Natural killer cell (primary cell): ENCODE measurements at regions not wholly inside any gene's neighbourhood (a gene's known extent, or its start where the extent isn't known, plus 50 kb on each side); places are given as distances from the start of the nearest gene placed in this dataset.

Experiments used
- ATAC-seq, 3 donors: fragments of 150-1000 bp in 2 of 3; fragments of 200-7000 bp in 1 of 3; cut with Tn5 transposase; 1 replicate in 1 of 3; 2 replicates in 2 of 3; pipeline ENCODE4 v1.10.0; 2021; ENCODE audit warnings: mild to moderate bottlenecking in 2 of 3, moderate library complexity in 2 of 3
- DNase-seq, 2 donors: peaks; one replicate each; pipeline versions ENCODE4 v3.0.0 to v3.0.0-alpha.2; 2013 to 2021; ENCODE audit warnings: mixed read lengths in 1 of 2
- H3K27ac ChIP-seq: one replicate; pipeline ENCODE4 v1.5.1; 2013; ENCODE audit warnings: mild to moderate bottlenecking, low read length
- H3K27me3 ChIP-seq: one replicate; pipeline ENCODE4 v1.6.1; 2013; ENCODE audit warnings: low read length; ENCODE audit not compliant: control insufficient read depth, insufficient read depth
- H3K36me3 ChIP-seq: one replicate; pipeline ENCODE4 v1.6.1; 2013; ENCODE audit warnings: low read length; ENCODE audit not compliant: control insufficient read depth, insufficient read depth
- H3K4me1 ChIP-seq: one replicate; pipeline ENCODE4 v1.6.1; 2013; ENCODE audit warnings: low read length; ENCODE audit not compliant: control insufficient read depth, insufficient read depth
- H3K4me3 ChIP-seq: one replicate; pipeline ENCODE4 v1.5.1; 2013; ENCODE audit warnings: low read length
- H3K9me3 ChIP-seq: one replicate; pipeline ENCODE4 v1.6.1; 2013; ENCODE audit warnings: low read length; ENCODE audit not compliant: control insufficient read depth, insufficient read depth
- H3K27ac Mint-ChIP-seq, 2 donors: one replicate each; pipeline ENCODE4 v1.8.0; 2022; ENCODE audit warnings: mild to moderate bottlenecking in 2 of 2, mixed read lengths in 2 of 2, moderate library complexity in 1 of 2
- H3K27me3 Mint-ChIP-seq, 2 donors: one replicate each; pipeline ENCODE4 v1.8.0; 2022; ENCODE audit warnings: low read depth in 2 of 2, mixed read lengths in 2 of 2
- H3K36me3 Mint-ChIP-seq: one replicate; pipeline ENCODE4 v1.8.0; 2022; ENCODE audit warnings: mixed read lengths
- H3K4me1 Mint-ChIP-seq, 2 donors: one replicate each; pipeline ENCODE4 v1.8.0; 2022; ENCODE audit warnings: mixed read lengths in 2 of 2
- H3K4me3 Mint-ChIP-seq: one replicate; pipeline ENCODE4 v1.8.0; 2022; ENCODE audit warnings: mild to moderate bottlenecking, moderate library complexity, mixed read lengths
- H3K9me3 Mint-ChIP-seq, 2 donors: one replicate each; pipeline ENCODE4 v1.8.0; 2022; ENCODE audit warnings: mixed read lengths in 2 of 2
- WGBS: methylation state at CpG from one replicate; pipeline ENCODE4 v1.1.7; 2013; ENCODE audit warnings: missing lambda C conversion rate; ENCODE audit not compliant: insufficient coverage; 5-methylcytosine and 5-hydroxymethylcytosine counted together
- intact Hi-C: fragments of 100-400 bp; cut with micrococcal nuclease; formaldehyde crosslinking; loops from one replicate; pipeline ENCODE4 v1.14.2; 2022
- TF ChIP-seq, protein P1 (sequence below): fragments of 200-600 bp; IDR thresholded peaks from one replicate; pipeline ENCODE4 v1.8.0; 2022; ENCODE audit warnings: antibody characterized with exemption

DNA sequence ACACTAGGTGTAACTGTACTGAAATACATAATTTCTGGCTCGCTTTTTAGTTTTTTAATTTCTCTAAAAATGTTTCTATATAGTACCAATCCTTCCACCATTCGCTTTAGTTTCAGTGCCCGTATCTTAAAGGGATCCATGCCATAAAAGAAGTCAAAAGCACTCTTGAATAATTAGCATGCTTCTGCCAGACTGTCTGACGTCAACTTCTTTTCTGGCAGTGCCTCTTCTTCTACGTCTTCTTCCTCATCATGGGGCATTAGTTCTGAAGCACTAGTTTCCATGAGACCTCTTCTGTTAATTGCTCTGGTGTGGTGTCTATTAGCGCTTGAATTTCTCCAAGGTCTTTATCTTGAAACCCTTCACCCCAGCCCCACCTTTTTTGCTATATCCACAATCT lies 93.8 kb upstream of the DOCK9 start:
- H3K27ac ChIP-seq: no peak overlapping the region
- intact Hi-C loops: no loop called here
- H3K4me3 Mint-ChIP-seq: no peak overlapping the region
- no peak for DNase-seq
- no peak overlapping the region for H3K4me3 ChIP-seq
- TF ChIP-seq, protein P1, sequence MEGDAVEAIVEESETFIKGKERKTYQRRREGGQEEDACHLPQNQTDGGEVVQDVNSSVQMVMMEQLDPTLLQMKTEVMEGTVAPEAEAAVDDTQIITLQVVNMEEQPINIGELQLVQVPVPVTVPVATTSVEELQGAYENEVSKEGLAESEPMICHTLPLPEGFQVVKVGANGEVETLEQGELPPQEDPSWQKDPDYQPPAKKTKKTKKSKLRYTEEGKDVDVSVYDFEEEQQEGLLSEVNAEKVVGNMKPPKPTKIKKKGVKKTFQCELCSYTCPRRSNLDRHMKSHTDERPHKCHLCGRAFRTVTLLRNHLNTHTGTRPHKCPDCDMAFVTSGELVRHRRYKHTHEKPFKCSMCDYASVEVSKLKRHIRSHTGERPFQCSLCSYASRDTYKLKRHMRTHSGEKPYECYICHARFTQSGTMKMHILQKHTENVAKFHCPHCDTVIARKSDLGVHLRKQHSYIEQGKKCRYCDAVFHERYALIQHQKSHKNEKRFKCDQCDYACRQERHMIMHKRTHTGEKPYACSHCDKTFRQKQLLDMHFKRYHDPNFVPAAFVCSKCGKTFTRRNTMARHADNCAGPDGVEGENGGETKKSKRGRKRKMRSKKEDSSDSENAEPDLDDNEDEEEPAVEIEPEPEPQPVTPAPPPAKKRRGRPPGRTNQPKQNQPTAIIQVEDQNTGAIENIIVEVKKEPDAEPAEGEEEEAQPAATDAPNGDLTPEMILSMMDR: no peak
- H3K27ac Mint-ChIP-seq: no peak overlapping the region
- ATAC-seq: no peak
- WGBS: 97% methylated on average over 6 of the region's 6 CpGs
- no peaks in the 10 kb centered on the region for H3K9me3 ChIP-seq
- no peaks in the 10 kb centered on the region for H3K27me3 ChIP-seq
- H3K36me3 ChIP-seq: no peaks in the 10 kb centered on the region
- no peaks in the 10 kb centered on the region for H3K9me3 Mint-ChIP-seq
- no peaks in the 10 kb centered on the region for H3K27me3 Mint-ChIP-seq
- no peaks in the 10 kb centered on the region for H3K36me3 Mint-ChIP-seq
- peaks cover 14% of the 10 kb centered on the region for H3K4me1 ChIP-seq
- peaks cover 36 to 39% of the 10 kb centered on the region in 2 donors for H3K4me1 Mint-ChIP-seq

DNA sequence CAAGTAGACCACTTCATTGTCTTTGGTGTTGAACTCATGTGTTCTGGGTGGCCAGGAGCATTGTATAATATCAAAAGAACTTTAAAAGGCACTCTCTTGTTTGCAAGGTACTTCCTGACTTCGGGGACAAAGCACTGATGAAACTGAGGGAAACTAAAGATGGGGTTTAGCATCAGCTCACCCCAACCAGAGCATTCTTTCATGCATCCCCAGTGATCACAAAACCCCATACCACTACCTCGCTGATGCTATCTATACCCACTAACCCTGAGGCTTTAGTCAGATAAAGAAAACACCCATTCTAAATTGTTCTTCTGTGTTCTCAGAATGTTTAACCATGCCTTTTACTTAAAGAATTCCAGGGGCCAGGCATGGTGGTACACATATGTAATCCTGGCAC lies 94.5 kb upstream of the DOCK9 start:
- H3K4me3 ChIP-seq: no peak overlapping the region
- no peak overlapping the region for H3K27ac Mint-ChIP-seq
- no peaks in the 10 kb centered on the region for H3K27me3 Mint-ChIP-seq
- no peaks in the 10 kb centered on the region for H3K9me3 ChIP-seq
- no peaks in the 10 kb centered on the region for H3K36me3 ChIP-seq
- no peaks in the 10 kb centered on the region for H3K9me3 Mint-ChIP-seq
- TF ChIP-seq, protein P1: no peak
- no peaks in the 10 kb centered on the region for H3K36me3 Mint-ChIP-seq
- DNase-seq: no peak
- H3K4me1 ChIP-seq: peaks cover 15% of the 10 kb centered on the region
- H3K4me3 Mint-ChIP-seq: no peak overlapping the region
- H3K4me1 Mint-ChIP-seq: peaks cover 34 to 39% of the 10 kb centered on the region in 2 donors
- WGBS: 76% methylated on average over 2 of the region's 2 CpGs
- no peaks in the 10 kb centered on the region for H3K27me3 ChIP-seq
- intact Hi-C loops: no loop called here
- no peak overlapping the region for H3K27ac ChIP-seq
- ATAC-seq: no peak

DNA sequence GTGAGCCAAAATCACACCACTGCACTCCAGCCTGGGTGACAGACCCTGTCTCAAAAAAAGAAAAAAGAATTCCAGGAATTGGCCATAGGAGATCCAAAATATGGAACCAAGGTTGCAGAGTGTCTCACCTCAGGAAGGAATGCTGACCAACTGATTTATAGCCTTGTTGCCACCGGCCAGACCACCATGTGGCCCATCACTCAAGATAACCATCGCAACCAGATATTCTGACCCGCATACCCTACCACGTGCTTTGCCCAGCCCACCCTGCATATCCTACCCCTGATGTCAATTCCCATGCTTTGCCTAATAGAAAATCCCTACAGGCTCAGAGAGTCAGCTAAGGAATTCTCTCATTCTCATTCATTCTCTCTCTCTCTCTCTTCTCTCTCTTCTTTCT lies 95.1 kb upstream of the DOCK9 start:
- Histone ChIP-seq H3K4me1 (peaks cover 18% of the 10 kb centered on the region), H3K9me3 (no peaks in the 10 kb centered on the region), H3K4me3 (no peak overlapping the region), H3K27ac (no peak overlapping the region), H3K27me3 (no peaks in the 10 kb centered on the region), H3K36me3 (no peaks in the 10 kb centered on the region)
- Mint-ChIP-seq H3K9me3 (no peaks in the 10 kb centered on the region), H3K27me3 (no peaks in the 10 kb centered on the region), H3K36me3 (no peaks in the 10 kb centered on the region), H3K27ac (no peak overlapping the region), H3K4me1 (peaks cover 31 to 45% of the 10 kb centered on the region in 2 donors), H3K4me3 (no peak overlapping the region)
- intact Hi-C loops: no loop called here
- no peak for ATAC-seq
- 79% methylated on average over 4 of the region's 4 CpGs for WGBS
- TF ChIP-seq, protein P1: no peak
- DNase-seq: no peak

DNA sequence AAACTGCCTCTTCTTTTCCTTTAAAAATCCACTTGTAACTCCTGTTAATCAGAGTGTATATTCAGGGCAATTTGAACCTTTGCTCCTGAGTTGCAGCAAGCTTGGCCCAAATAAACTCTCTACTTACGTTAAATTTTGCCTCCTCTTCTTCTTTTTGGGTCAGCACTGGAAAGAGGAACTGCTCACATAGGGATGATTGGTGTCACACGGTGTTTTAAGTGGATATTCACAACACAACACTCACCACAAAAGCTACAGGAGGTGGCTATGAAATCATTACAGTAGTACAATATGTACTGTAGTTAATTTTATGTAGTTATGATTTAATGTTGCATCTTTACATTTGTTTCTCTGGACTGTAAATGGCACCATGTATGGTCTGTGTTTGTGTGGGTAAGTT lies 96.8 kb upstream of the DOCK9 start:
- H3K4me1 Mint-ChIP-seq: peaks cover 33 to 48% of the 10 kb centered on the region in 2 donors
- H3K27ac Mint-ChIP-seq: peak overlapping the region in 1 of 2 donors; percentile 97
- no peaks in the 10 kb centered on the region for H3K27me3 Mint-ChIP-seq
- H3K36me3 Mint-ChIP-seq: no peaks in the 10 kb centered on the region
- no peak for ATAC-seq
- TF ChIP-seq, protein P1: no peak
- H3K9me3 Mint-ChIP-seq: no peaks in the 10 kb centered on the region
- H3K36me3 ChIP-seq: no peaks in the 10 kb centered on the region
- H3K27me3 ChIP-seq: no peaks in the 10 kb centered on the region
- intact Hi-C loops: loop anchor here (1.0 kb wide), 1 partner anchor 28 kb away; no protein-coding TSS in a partner anchor
- no peak overlapping the region for H3K4me3 Mint-ChIP-seq
- no peak overlapping the region for H3K27ac ChIP-seq
- 100% methylated on average over 1 of the region's 2 CpGs for WGBS
- no peak for DNase-seq
- H3K4me1 ChIP-seq: peaks cover 20% of the 10 kb centered on the region
- no peaks in the 10 kb centered on the region for H3K9me3 ChIP-seq
- no peak overlapping the region for H3K4me3 ChIP-seq
